Eye (tissue), 1 donor: ENCODE measurements at regions not wholly inside any gene's neighbourhood (a gene's known extent, or its start where the extent isn't known, plus 50 kb on each side); places are given as distances from the start of the nearest gene placed in this dataset.
"Not testable (repeated sequence)": the region's sequence is repeated elsewhere in the genome, so short reads cannot be mapped to it uniquely, and the experiment has no call there.

Experiments
- DNase-seq: peaks from one replicate; pipeline ENCODE4 v3.0.0-alpha.2; 2015

- DNase-seq, result no peak
These were observed 177.1 kb downstream of the DMAC1 start for GRCh38 chr9:7622481-7622880.

DNA sequence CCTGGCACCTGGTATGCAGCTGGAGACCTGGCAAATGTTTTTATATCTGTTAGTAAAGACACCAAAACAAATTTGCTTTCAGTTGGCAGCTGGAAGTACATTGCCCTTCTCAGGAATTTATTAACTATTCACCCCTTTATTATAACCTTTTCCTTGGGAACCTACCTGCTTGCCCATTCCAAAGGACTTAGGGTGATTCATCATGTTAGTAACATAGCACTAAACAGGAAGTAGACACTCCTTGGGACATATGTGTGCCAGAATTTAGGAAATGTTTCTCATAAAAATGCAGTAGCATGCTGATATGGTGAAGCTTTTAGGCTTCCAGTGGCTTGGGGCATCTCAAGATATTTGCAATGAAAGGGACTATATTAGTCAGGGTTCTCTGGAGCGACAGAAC, 184.2 kb downstream of the DMAC1 start:
- no peak for DNase-seq

- DNase-seq, result no peak
These were observed 185.6 kb downstream of the DMAC1 start for GRCh38 chr9:7613931-7614330.

DNA sequence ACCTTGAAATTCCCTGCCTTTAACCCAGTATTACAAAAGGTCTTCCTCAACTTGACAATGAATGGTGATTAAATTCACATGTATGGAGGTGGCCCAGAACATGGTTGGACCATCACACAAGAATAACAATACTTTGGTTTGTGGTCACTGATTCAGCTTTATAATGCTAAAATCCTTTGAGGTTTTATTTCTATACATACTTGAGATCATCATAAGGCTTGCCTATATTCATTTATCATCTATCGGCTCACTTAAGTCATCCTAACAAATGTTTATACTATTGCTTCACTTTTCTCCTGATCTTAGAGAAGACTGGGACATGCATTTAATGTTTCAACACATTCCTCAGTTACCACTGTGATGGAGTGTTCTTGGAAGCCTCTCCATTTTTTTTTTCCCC, 191.3 kb downstream of the DMAC1 start:
- DNase-seq, result no peak

DNA sequence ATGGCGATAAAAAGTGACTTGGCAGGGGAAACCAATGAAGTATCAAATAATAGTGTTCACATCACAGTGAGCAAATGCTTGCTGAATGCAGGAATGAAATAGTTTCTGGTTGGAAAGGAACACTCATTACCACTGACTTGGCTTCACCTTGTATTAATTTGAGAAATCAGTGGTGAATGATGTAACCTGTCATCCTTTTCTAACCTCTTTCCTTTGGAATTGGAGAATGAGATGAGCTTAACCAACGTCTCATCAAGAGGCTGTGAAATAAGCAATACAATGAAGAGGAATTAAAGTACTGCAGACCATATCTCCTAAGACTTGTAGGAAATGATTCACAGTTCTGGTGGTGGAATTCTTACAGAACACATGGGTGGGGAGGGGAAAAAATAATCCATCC, 192.2 kb downstream of the DMAC1 start:
- DNase-seq, result no peak

- no peak for DNase-seq
These were observed 193.0 kb downstream of the DMAC1 start for GRCh38 chr9:7606591-7606990.

- no peak for DNase-seq
These were observed 197.8 kb downstream of the DMAC1 start for GRCh38 chr9:7601739-7602138.

GRCh38 chr9:7597716-7598115, 201.9 kb downstream of the DMAC1 start:
- DNase-seq, result no peak

GRCh38 chr9:7592321-7593316, 207.0 kb downstream of the DMAC1 start:
- no peak for DNase-seq

- no peak for DNase-seq
These were observed 208.1 kb downstream of the DMAC1 start for GRCh38 chr9:7591501-7591900.

DNA sequence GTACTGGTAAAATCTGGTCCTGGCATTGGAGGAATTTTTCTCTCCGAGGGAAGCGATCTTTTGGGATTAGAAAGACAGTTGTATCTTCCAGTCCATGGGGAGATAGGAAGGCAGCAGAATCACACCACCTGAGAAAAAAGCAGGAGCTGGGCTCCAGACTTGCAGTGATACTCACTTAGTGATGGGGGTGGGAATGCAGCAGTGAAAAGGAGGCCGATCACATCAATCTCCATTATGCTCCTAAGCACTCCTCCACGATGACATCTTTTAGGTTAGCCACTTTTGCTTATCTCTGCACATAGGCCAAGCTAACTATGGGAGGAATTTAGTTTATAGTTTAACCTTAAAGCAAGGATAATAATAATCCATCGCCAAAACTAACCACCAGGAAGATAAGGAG, 219.0 kb downstream of the DMAC1 start:
- DNase-seq, result no peak

DNA sequence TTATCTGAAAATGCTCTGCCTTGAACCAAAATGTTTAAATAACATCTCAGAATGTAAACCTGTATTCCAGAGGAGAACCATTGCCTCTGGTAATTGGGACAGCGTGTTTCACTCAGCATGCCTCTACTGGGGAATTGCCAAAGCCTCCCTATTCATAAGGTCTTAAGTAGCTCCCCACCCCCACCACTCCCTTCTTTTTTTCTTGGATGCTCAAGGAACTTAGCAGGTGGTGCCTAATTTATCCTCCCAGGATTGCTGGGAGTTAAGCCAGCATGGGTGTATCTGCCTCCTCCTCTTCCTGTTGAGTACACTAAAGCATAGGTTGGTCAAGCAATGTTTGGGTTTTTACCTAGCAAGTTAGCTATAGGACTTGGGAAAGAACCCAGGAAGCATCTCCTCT, 220.2 kb downstream of the DMAC1 start:
- no peak for DNase-seq

DNA sequence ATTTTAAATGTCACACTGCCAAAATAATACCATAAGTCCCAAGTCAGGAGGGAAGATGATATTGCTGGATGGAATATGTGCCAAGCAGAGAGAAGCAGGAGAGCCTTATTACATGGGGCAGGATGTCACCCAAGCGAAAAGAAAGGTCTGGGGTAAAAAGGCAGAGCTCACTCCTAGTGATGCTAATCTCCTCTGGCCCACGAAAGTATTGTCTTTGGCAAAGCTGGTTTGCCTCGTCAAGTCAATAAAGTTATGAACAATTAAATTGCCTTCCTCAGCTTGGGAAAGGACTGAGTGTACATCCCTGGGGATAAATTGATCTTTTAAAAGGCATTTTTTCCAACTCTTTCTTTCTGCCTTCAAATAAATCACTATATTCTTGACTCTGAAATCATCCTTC, 220.6 kb downstream of the DMAC1 start:
- DNase-seq, result peak; percentile 9

DNA sequence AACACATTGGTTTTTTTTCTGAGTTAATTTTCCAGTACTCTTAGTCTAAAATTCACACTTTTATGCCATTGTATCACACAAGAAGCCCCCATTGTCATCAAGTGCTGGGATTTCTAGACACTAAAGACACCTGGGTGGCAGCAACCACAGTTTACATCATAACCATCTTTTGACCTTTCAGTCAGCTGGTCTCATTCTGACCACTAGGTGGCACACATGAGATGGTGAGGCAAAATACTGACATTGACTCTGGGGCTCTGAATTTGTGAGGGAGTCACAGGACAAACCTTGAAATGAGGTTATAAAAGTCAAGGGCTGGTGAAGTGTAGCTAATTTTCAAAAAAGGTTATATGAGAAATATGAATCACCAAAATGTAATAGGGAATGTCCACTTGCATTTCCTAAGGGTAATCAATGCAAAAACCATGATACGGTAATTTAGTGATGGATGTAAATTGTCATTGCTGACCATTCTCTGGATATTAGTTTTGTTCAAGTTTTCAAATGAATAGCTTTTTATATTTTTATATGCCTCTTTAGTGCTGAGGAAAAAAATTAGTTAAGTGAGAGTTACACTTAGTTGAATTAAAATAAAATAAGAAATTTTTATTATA, 229.4 kb downstream of the DMAC1 start:
- DNase-seq, result peak; percentile 73

DNA sequence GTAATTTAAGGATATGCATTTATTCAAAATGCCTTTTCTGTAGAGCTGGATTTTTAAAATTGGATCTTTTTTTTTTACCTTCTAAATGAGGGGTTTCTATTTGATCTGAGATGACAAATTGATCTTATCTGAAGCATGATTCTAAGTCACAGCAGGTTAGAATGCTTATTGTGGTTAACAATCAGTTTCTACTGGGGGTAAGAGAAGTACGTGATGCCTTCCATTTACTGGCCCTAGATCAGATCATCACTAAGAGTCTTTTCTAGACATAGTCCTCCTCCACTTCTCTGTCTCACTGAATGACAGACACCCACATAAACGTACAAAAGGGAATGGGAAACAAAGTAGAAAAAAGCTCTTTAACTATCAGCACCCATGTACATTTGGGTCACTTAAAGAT, 231.9 kb downstream of the DMAC1 start:
- no peak for DNase-seq

- DNase-seq, result no peak
These were observed 238.0 kb downstream of the DMAC1 start for GRCh38 chr9:7561527-7562080.

DNA sequence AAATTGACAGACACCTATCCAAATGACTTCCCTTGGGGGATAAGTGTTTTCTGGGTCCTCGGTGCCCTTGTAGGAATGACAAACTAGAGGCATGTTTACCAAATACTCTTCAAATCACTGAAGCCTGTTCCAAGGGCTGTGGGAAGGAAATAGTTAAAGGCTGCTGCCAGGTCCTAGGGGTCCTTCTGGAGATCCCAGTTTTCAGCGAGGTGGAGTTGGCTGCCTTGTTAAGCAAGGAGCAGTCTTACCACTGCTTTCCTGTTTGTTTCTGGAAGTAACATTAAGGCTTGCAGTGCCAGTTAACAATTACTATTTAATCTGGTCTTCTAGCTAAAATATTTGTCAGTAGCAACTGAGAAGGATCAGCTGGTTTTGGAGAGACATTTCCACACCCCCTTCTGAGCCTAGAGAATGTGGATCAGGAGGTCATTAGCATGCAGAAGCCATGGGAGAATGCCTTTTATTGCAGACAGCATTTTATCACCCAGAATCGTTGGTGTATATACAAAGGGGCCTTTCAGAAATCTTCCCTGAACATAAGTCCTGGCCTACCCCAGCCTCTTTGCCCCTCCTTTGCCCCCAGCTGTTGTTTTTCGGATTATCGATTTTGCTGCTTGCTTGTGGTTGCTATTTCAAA, 238.8 kb downstream of the DMAC1 start:
- peak; percentile 48 for DNase-seq

GRCh38 chr9:7554699-7555098, 244.9 kb downstream of the DMAC1 start:
- DNase-seq, result no peak

DNA sequence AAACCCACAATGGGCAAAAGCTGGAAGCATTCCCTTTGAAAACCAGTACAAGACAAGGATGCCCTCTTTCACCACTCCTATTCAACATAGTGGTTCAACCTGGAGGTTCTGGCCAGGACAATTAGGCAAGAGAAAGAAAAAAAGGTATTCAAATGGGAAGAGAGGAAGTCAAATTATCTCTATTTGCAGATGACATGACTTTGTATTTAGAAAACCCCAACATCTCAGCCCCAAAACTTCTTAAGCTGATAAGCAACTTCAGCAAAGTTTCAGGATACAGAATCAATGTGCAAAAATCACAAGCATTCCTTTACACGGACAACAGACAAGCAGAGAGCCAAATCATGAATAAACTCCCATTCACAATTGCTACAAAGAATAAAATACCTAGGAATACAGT, 246.9 kb downstream of the DMAC1 start:
- DNase-seq, result not testable (repeated sequence)

DNA sequence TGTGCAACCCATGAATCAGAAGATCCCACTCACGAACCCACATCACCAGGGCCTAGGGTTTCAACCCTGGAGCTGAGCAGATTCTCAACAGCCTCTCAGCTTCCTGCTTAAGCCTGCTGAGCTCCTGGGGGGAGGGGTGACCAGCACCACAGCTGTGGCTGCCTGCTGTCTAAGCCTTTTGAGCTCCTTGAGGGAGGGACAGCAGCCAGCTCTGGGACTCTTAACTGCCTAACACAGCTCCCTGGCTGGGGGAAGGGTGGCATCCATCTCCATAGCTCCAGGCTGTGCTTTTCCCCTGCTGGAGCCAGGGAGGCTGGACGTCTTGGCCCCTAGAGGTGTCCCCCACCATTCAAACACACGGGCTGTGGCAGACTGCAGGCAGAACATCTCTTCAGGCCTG, 250.3 kb downstream of the DMAC1 start:
- DNase-seq, result peak; percentile 84

DNA sequence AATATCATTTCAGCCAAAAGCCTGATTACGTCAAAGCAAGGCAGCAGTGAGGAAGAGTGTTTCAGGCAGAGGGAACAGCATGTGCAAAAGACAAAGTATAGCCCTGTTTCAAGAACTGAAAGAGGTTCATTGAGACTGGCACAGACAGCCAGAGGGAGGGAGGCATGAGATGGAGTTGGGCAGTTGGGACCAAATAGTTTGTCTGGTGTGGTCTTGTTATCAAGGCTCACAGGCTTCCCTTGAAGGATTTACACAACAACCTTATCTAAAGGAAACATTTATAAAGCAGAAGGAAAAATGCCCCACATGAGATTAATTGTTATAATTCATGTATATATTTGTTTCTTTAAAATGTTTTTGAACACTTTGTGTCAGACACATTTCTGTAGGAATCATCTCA, 253.3 kb downstream of the DMAC1 start:
- DNase-seq, result no peak

DNA sequence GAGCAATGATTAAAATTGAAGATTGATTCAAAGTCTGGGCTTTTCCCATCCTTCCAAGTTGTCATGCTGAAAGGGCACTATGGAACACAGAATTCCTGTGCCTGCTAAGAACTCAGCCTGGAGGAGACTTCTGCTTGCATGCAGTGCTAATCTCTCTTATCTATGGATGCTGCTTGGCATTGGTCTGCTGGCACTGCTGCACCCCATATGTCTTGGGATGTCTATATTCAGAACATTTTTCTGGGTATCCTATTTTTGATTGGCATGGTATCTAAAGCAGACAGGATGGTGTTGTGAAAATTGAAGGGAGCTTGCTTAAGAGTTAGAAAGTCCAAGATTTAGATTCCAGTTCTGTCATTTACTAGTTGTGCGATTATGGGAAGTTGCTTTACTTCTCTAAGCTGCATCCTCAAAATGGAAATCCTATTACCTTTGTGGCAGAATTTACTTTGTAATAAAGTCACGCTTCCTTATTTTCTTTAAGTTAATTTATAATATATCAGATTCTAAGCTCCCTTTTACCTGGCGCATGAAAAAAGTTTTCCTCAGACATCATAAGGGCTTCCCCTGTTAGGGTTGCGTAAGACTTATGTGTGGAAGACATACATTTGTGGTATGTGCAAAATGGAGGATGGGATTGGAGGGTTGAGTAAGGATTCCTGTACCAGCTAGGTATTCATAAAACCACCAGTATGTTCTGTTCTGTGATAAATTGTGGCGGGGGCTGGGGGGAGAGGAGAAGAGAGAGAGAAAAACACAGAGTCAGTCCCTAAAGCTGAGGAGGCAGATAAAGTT, 254.0 kb downstream of the DMAC1 start:
- DNase-seq, result no peak

GRCh38 chr9:7542693-7543092, 256.9 kb downstream of the DMAC1 start:
- no peak for DNase-seq
